ENCODE measurements at regions not wholly inside any gene's neighbourhood (a gene's known extent, or its start where the extent isn't known, plus 50 kb on each side); places are given as distances from the start of the nearest gene placed in this dataset.

GRCh38 chr12:87150969-87151662 lies 878.1 kb downstream of the C12orf50 start:
- peak; percentile 32 for DNase-seq

GRCh38 chr12:87142342-87142741 lies 886.2 kb upstream of the MGAT4C start:
- no peak for DNase-seq

GRCh38 chr12:87141091-87141490 lies 884.9 kb upstream of the MGAT4C start:
- no peak for DNase-seq

- DNase-seq = no peak
Observed at GRCh38 chr12:87140262-87140661, 884.1 kb upstream of the MGAT4C start.

- DNase-seq = no peak
Observed at GRCh38 chr12:87137220-87137619, 881.0 kb upstream of the MGAT4C start.

GRCh38 chr12:87136330-87136976 lies 880.3 kb upstream of the MGAT4C start:
- no peak for DNase-seq

- DNase-seq = peak; percentile 29
Observed at GRCh38 chr12:87127272-87127671, 871.1 kb upstream of the MGAT4C start.

- DNase-seq = no peak
Observed at GRCh38 chr12:87121896-87122295, 865.7 kb upstream of the MGAT4C start.

- DNase-seq = peak; percentile 69
Observed at GRCh38 chr12:87120440-87120839, 864.2 kb upstream of the MGAT4C start.

GRCh38 chr12:87119713-87120112 lies 863.5 kb upstream of the MGAT4C start:
- no peak for DNase-seq

- DNase-seq = peak; percentile 22
Observed at GRCh38 chr12:87117526-87117925, 861.3 kb upstream of the MGAT4C start.

GRCh38 chr12:87116780-87117179 lies 860.6 kb upstream of the MGAT4C start:
- DNase-seq = peak; percentile 67

GRCh38 chr12:87112571-87113345 lies 856.6 kb upstream of the MGAT4C start:
- DNase-seq = peak; percentile 53

GRCh38 chr12:87107766-87108165 lies 851.6 kb upstream of the MGAT4C start:
- no peak for DNase-seq

GRCh38 chr12:87107270-87107669 lies 851.1 kb upstream of the MGAT4C start:
- DNase-seq = no peak

- peak; percentile 89 for DNase-seq
Observed at GRCh38 chr12:87096082-87096585, 839.9 kb upstream of the MGAT4C start.

- DNase-seq = no peak
Observed at GRCh38 chr12:87094356-87094755, 838.2 kb upstream of the MGAT4C start.

- DNase-seq = peak; percentile 32
Observed at GRCh38 chr12:87092421-87092820, 836.2 kb upstream of the MGAT4C start.

GRCh38 chr12:87086118-87086891 lies 830.1 kb upstream of the MGAT4C start:
- DNase-seq = peak; percentile 64

- no peak for DNase-seq
Observed at GRCh38 chr12:87085286-87085685, 829.1 kb upstream of the MGAT4C start.

GRCh38 chr12:87082756-87083155 lies 826.6 kb upstream of the MGAT4C start:
- DNase-seq = no peak

- no peak for DNase-seq
Observed at GRCh38 chr12:87074781-87075180, 818.6 kb upstream of the MGAT4C start.

GRCh38 chr12:87066326-87066725 lies 810.1 kb upstream of the MGAT4C start:
- DNase-seq = no peak

Data from NCI-H69 (cell line).